Endothelial cell of umbilical vein (primary cell): ENCODE measurements at regions not wholly inside any gene's neighbourhood (a gene's known extent, or its start where the extent isn't known, plus 50 kb on each side); places are given as distances from the start of the nearest gene placed in this dataset.

Experiments used
- EZH2 ChIP-seq: IDR thresholded peaks from 2 replicates; pipeline ENCODE4 v1.6.1; 2012; ENCODE audit warnings: borderline replicate concordance, low read depth, mild to moderate bottlenecking, moderate library complexity, low read length, inconsistent platforms; ENCODE audit not compliant: severe bottlenecking
- GATA2 ChIP-seq: IDR thresholded peaks from 2 replicates; pipeline ENCODE4 v1.7.0; 2011; ENCODE audit warnings: low read depth, mild to moderate bottlenecking, moderate library complexity, mixed read lengths, low read length; ENCODE audit not compliant: insufficient read length, insufficient read depth
- JUN ChIP-seq: IDR thresholded peaks from 2 replicates; pipeline ENCODE4 v1.6.1; 2011; ENCODE audit warnings: borderline replicate concordance, low read depth; ENCODE audit not compliant: insufficient read length, insufficient read depth
- POLR2A ChIP-seq: IDR thresholded peaks from 2 replicates; pipeline ENCODE4 v1.6.1; 2012; ENCODE audit warnings: low read depth, mild to moderate bottlenecking, control low read depth, low read length
- TF ChIP-seq, protein P1 (sequence below), 2 donors: IDR thresholded peaks; 1 replicate in 1 of 2; 2 replicates in 1 of 2; pipeline ENCODE4 v1.5.1; 2011; ENCODE audit warnings: low read length in 2 of 2, mild to moderate bottlenecking in 2 of 2, moderate library complexity in 2 of 2, control low read depth in 1 of 2, inconsistent platforms in 1 of 2, low read depth in 1 of 2; ENCODE audit not compliant: insufficient read depth in 1 of 2; ENCODE audit errors: extremely low read depth in 1 of 2

DNA sequence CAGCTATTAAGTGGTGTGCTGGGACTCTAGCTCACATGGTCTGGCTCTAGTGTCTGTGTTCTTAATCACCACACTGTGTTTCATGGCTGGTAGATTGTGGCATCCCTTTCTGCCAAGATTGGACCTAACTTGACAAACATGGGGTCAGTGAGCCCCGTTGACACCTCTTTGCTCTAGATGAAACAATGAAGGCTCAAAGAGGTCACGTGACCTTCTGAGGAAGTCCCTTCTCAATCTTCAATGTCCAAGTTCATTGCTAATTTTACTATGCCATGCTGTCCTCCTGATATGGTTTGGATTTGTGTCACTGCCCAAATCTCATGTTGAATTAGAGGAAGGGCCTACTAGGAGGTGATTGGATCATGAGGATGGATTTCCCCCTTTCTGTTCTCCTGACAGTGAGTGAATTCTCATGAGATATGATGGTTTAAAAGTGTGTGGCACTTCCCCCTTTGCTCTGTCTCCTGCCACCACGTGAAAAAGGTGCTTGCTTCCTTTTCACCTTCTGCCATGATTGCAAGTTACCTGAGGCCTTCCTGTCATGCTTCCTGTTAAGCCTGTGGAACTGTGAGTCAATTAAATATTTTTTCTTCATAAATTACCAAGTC lies 177.8 kb upstream of the MYLIP start:
- TF ChIP-seq JUN (no peak), POLR2A (no peak), EZH2 (no peak), GATA2 (no peak)
- TF ChIP-seq, protein P1, sequence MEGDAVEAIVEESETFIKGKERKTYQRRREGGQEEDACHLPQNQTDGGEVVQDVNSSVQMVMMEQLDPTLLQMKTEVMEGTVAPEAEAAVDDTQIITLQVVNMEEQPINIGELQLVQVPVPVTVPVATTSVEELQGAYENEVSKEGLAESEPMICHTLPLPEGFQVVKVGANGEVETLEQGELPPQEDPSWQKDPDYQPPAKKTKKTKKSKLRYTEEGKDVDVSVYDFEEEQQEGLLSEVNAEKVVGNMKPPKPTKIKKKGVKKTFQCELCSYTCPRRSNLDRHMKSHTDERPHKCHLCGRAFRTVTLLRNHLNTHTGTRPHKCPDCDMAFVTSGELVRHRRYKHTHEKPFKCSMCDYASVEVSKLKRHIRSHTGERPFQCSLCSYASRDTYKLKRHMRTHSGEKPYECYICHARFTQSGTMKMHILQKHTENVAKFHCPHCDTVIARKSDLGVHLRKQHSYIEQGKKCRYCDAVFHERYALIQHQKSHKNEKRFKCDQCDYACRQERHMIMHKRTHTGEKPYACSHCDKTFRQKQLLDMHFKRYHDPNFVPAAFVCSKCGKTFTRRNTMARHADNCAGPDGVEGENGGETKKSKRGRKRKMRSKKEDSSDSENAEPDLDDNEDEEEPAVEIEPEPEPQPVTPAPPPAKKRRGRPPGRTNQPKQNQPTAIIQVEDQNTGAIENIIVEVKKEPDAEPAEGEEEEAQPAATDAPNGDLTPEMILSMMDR (IDR thresholded peaks at IDR 0.05; ENCODE audit: extremely low read depth in 1 of 2, insufficient read depth in 1 of 2, low read depth in 1 of 2, low read length in 2 of 2): no peak
